Common myeloid progenitor, CD34-positive (primary cell): ENCODE measurements at regions not wholly inside any gene's neighbourhood (a gene's known extent, or its start where the extent isn't known, plus 50 kb on each side); places are given as distances from the start of the nearest gene placed in this dataset.

ENCODE experiments used
- CTCF ChIA-PET: fragments of 350-600 bp; sonication (Branson Sonifier 250); formaldehyde crosslinking; loops from one replicate; lab custom pipeline; 2021; ENCODE audit warnings: antibody characterized with exemption; lab: Charles Lee
- POLR2A ChIA-PET: fragments of 350-600 bp; sonication (Branson Sonifier 250); formaldehyde crosslinking; loops from one replicate; lab custom pipeline; 2021; ENCODE audit warnings: antibody characterized with exemption; lab: Charles Lee
- DNase-seq, 3 donors: peaks; one replicate each; pipeline versions ENCODE4 v3.0.0 to v3.0.0-alpha.2; 2013
- H3K27ac ChIP-seq, 2 experiments: 1 replicate in 1 of 2; 2 replicates in 1 of 2; pipeline ENCODE4 v1.7.0; 2013; ENCODE audit warnings: inconsistent platforms in 2 of 2, low read length in 2 of 2, mild to moderate bottlenecking in 2 of 2, low read depth in 1 of 2, moderate library complexity in 1 of 2; ENCODE audit not compliant: severe bottlenecking in 2 of 2, insufficient read depth in 1 of 2, poor library complexity in 1 of 2
- H3K27me3 ChIP-seq, 5 experiments: replicated peaks in 2 of 5; 1 replicate in 3 of 5; 2 replicates in 2 of 5; pipeline versions ENCODE4 v1.6.1 to v1.7.0; 2013; ENCODE audit warnings: low read length in 4 of 5, mild to moderate bottlenecking in 2 of 5, moderate library complexity in 2 of 5, inconsistent platforms in 1 of 5; ENCODE audit not compliant: insufficient read depth in 5 of 5, control insufficient read depth in 4 of 5
- H3K36me3 ChIP-seq, 4 experiments: 1 replicate in 2 of 4; 2 replicates in 2 of 4; pipeline versions ENCODE4 v1.6.1 to v1.7.0; 2013; ENCODE audit warnings: low read length in 3 of 4, control low read depth in 1 of 4, mild to moderate bottlenecking in 1 of 4; ENCODE audit not compliant: control insufficient read depth in 4 of 4, insufficient read depth in 4 of 4
- H3K4me1 ChIP-seq, 4 experiments: 1 replicate in 3 of 4; 2 replicates in 1 of 4; pipeline versions ENCODE4 v1.6.1 to v1.7.1; 2013; ENCODE audit warnings: low read length in 3 of 4, mild to moderate bottlenecking in 3 of 4, control low read depth in 1 of 4, inconsistent platforms in 1 of 4, moderate library complexity in 1 of 4; ENCODE audit not compliant: control insufficient read depth in 4 of 4, insufficient read depth in 4 of 4; ENCODE audit errors: control extremely low read depth in 1 of 4
- H3K4me3 ChIP-seq, 7 experiments: 1 replicate in 4 of 7; 2 replicates in 3 of 7; pipeline versions ENCODE4 v1.5.1 to v1.7.0; 2013; ENCODE audit warnings: mild to moderate bottlenecking in 7 of 7, low read length in 6 of 7, moderate library complexity in 6 of 7, inconsistent platforms in 2 of 7, low read depth in 2 of 7, control low read depth in 1 of 7; ENCODE audit not compliant: insufficient read depth in 4 of 7, control insufficient read depth in 1 of 7; ENCODE audit errors: extremely low read depth in 1 of 7
- H3K9me3 ChIP-seq, 5 experiments: 1 replicate in 4 of 5; 2 replicates in 1 of 5; pipeline versions ENCODE4 v1.6.1 to v1.7.1; 2013; ENCODE audit warnings: low read length in 4 of 5, mild to moderate bottlenecking in 2 of 5, inconsistent platforms in 1 of 5, low read depth in 1 of 5, moderate library complexity in 1 of 5; ENCODE audit not compliant: control insufficient read depth in 4 of 5, insufficient read depth in 2 of 5; ENCODE audit errors: control extremely low read depth in 1 of 5
- WGBS: methylation state at CpG from one replicate; pipeline ENCODE4 v1.1.5; 2013; ENCODE audit not compliant: insufficient coverage; 5-methylcytosine and 5-hydroxymethylcytosine counted together

DNA sequence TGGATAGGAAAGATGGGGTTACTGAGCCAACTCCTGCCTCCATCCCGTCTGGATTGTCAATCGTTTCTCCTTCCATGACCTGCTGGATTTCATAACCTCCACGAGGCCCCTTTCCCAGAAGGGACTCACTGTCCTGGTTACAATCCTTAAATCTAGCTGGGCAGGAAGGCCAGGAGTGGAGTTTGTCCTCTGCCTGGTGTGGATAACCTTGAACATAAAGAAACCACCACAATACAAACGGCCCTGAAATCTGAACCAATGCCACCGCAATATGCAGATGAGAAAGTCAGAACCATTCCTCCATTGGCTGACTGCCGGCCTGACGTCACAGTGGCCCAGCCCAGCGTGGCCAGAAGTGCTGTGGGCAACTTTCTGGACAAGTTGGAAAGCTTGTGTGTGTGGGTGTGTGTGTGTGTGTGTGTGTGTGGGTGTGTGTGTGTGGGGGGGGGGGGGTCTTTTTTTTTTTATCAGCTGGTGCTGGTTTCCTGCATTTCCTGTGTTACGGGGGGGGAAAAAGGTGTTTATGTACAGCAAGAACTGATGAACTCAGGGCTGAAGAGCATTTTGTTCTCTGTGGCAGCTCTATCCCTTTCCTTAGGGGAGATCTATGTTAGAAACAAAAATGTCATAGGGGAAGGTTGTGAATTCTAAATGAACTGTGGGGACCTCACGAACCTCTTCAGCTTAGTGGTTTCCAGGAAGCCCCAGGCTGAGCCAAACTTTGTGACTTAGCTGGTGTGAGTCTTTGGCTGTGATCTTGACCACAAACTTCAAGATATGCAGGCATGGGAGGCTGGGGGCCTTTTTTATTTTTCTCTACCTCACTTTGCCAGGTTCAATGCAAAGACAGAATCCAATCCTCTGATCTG is 81.6 kb upstream of the MED13L start:
- no peaks in the 10 kb centered on the region for H3K36me3 ChIP-seq
- peak; percentile 95 to 99 (median 98) for DNase-seq
- peak overlapping the region in 1 of 2 experiments; percentile 82 for H3K27ac ChIP-seq
- H3K4me3 ChIP-seq = peak overlapping the region in 5 of 7 experiments; percentile 19 to 66 (median 45)
- WGBS = 4% methylated on average over 6 of the region's 10 CpGs
- ChIA-PET CTCF (no interaction called here), POLR2A (interaction anchor here (0.7 to 1.0 kb wide), 3 partner anchors 23 to 83 kb away, joined by 3 to 4 read pairs (median 3); no protein-coding TSS in a partner anchor)
- no peaks in the 10 kb centered on the region for H3K9me3 ChIP-seq
- no peaks in the 10 kb centered on the region for H3K27me3 ChIP-seq
- H3K4me1 ChIP-seq = peaks cover 8 to 37% (median 31%) of the 10 kb centered on the region in 4 experiments

- Histone ChIP-seq H3K27me3 (no peaks in the 10 kb centered on the region), H3K4me1 (peaks cover 8 to 32% (median 26%) of the 10 kb centered on the region in 4 experiments), H3K4me3 (no peak overlapping the region), H3K9me3 (no peaks in the 10 kb centered on the region), H3K36me3 (no peaks in the 10 kb centered on the region), H3K27ac (no peak overlapping the region)
- WGBS = 50% methylated on average over 2 of the region's 6 CpGs
- DNase-seq = peak in 2 of 3 donors; percentile 73 to 77
- POLR2A ChIA-PET = interaction anchor here (0.8 kb wide), 1 partner anchor 28 kb away, joined by 3 read pairs; no protein-coding TSS in a partner anchor
- CTCF ChIA-PET = interaction anchor here (1.0 to 1.3 kb wide), 2 partner anchors 10 to 197 kb away, joined by 3 to 4 read pairs; no protein-coding TSS in a partner anchor
These were observed 83.3 kb upstream of the MED13L start for GRCh38 chr12:116360579-116361413.

DNA sequence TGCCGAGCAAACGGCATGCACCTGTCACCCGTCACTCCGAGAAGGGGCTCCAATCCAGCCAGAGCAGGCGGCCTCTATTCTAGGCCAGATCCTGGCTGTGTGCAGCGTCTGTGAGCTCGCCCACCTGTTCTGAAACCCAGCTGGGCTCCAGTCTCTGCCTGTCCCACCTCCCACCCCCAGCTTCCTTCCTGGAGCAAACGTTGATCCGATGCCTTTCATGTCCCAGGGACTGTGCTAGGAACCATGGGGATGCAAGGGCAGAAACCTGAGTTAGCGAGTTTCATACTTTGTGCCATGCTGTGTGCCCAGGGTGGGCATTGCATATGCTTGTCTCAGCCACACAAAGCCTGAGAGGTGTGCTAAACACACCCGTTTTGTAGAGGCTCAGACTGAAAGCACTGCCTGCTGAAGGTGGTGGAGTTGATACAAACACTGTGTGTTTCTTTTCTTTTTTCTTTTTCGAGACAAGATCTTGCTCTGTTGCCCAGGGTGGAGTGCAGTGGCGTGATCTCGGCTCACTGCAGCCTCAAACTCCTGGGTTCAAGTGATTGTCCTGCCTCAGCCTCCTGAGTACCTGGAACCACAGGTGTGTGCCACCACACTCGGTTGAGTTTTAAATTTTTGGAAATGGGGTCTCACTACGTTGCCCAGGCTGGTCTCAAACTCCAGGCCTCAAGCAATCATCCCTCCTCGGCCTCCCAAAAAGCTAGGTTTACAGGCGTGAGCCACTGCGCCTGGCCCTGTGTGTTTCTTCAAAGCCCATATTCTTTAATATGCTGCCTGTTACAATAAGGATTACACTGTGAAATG is 84.1 kb upstream of the MED13L start:
- ChIA-PET CTCF (interaction anchor here (1.0 kb wide), 1 partner anchor 24 kb away, joined by 5 read pairs; no protein-coding TSS in a partner anchor), POLR2A (no interaction called here)
- no peaks in the 10 kb centered on the region for H3K36me3 ChIP-seq
- peak in 2 of 3 donors; percentile 59 to 67 for DNase-seq
- H3K27me3 ChIP-seq = no peaks in the 10 kb centered on the region
- H3K4me3 ChIP-seq = peak overlapping the region in 1 of 7 experiments; percentile 10
- no peak overlapping the region for H3K27ac ChIP-seq
- no peaks in the 10 kb centered on the region for H3K9me3 ChIP-seq
- H3K4me1 ChIP-seq = peaks cover 8 to 32% (median 26%) of the 10 kb centered on the region in 4 experiments
- WGBS = 73% methylated on average over 17 of the region's 19 CpGs

DNA sequence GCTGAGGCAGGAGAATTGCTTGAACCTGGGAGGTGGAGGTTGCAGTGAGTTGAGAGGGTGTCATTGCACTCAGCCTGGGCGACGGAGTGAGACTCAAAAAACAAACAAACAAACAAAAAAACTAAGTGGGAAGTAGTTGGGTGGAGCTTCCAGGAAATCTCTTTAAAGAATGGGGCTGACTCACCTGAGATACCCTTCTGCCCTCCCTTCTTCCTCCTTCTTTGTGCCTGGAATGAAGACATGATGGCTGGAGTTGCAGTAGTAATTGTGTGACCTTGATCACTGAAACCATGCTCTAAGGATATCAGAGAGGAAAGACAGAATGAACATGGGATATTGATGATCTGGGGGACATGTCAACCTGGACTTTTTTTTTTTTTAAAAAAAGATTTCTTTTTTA is 87.6 kb upstream of the MED13L start:
- Histone ChIP-seq H3K27me3 (no peaks in the 10 kb centered on the region), H3K9me3 (no peaks in the 10 kb centered on the region), H3K4me1 (peaks cover 5 to 19% (median 15%) of the 10 kb centered on the region in 4 experiments), H3K4me3 (no peak overlapping the region), H3K27ac (no peak overlapping the region), H3K36me3 (no peaks in the 10 kb centered on the region)
- ChIA-PET POLR2A (no interaction called here), CTCF (interaction anchor here (1.8 kb wide), 1 partner anchor 13 kb away, joined by 3 read pairs; no protein-coding TSS in a partner anchor)
- no CpG with 5 or more reads among the region's 2 CpGs for WGBS
- no peak for DNase-seq

DNA sequence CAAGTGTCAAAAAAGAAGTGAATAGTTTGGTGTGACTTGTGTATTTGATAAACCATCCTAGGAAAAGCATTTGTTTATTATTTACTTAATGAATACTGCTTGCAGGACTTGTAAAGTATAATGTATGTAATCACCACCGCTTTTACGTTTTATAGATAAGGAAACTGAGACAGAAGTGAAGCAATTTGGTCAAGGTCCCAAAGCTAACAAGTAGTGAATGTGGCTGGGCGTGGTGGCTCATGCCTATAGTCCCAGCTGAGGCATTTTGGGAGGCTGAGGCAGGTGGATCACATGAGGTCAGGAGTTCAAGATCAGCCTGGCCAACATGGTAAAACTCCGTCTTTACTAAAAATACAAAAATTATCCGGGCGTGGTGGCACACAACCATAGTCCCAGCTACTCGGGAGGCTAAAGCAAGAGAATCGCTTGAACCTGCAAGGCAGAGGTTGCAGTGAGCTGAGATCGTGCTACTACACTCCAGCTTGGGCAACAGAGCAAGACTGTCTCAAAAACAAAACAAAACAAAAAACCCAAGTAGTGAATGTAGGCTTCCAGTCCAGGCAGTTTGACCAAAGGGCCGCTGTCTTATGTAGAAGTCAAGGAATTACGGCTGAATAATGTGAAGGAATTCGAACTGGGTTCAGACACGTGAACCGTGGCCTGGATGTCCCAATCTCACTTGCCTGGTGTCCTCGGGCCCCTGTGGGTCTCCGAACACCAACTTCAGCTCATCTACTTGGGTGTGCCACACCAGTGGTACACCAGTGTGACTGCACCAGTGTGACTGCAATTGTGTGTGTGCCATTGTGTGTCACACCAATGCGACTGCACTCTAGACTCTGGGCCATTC is 88.3 kb upstream of the MED13L start:
- POLR2A ChIA-PET = no interaction called here
- CTCF ChIA-PET = interaction anchor here (1.5 to 1.8 kb wide), 2 partner anchors 12 kb away, joined by 3 to 5 read pairs; no protein-coding TSS in a partner anchor
- H3K9me3 ChIP-seq = no peaks in the 10 kb centered on the region
- DNase-seq = no peak
- H3K27me3 ChIP-seq = no peaks in the 10 kb centered on the region
- no peaks in the 10 kb centered on the region for H3K36me3 ChIP-seq
- H3K27ac ChIP-seq = no peak overlapping the region
- no peak overlapping the region for H3K4me3 ChIP-seq
- 98% methylated on average over 9 of the region's 17 CpGs for WGBS
- H3K4me1 ChIP-seq = peaks cover 0 to 14% (median 11%) of the 10 kb centered on the region in 4 experiments

- Histone ChIP-seq H3K4me1 (peaks cover 0 to 8% (median 5%) of the 10 kb centered on the region in 4 experiments), H3K27ac (no peak overlapping the region), H3K4me3 (no peak overlapping the region), H3K9me3 (no peaks in the 10 kb centered on the region), H3K27me3 (no peaks in the 10 kb centered on the region), H3K36me3 (no peaks in the 10 kb centered on the region)
- 92% methylated on average over 6 of the region's 9 CpGs for WGBS
- CTCF ChIA-PET = interaction anchor here (1.2 to 1.5 kb wide), 2 partner anchors 12 to 75 kb away, joined by 3 to 5 read pairs; no protein-coding TSS in a partner anchor
- no peak for DNase-seq
- POLR2A ChIA-PET = interaction anchor here (0.6 kb wide), 1 partner anchor 80 kb away, joined by 3 read pairs; no protein-coding TSS in a partner anchor
These were observed 88.9 kb upstream of the MED13L start for GRCh38 chr12:116366456-116366776.
